Omental fat pad (tissue), 3 donors: ENCODE measurements at regions not wholly inside any gene's neighbourhood (a gene's known extent, or its start where the extent isn't known, plus 50 kb on each side); places are given as distances from the start of the nearest gene placed in this dataset.
"Not testable (repeated sequence)": the region's sequence is repeated elsewhere in the genome, so short reads cannot be mapped to it uniquely, and the experiment has no call there.

Experiments
- ATAC-seq: fragments of 150-250 bp; one replicate; pipeline ENCODE4 v1.9.1; 2016; ENCODE audit warnings: mild to moderate bottlenecking, moderate library complexity; ENCODE audit not compliant: low FRiP score
- DNase-seq: peaks from one replicate; pipeline ENCODE4 v3.0.0-alpha.2; 2019; ENCODE audit warnings: low spot score
- TF ChIP-seq, protein P1 (sequence below), 3 donors: fragments of 450-650 bp; IDR thresholded peaks; one replicate each; pipeline ENCODE4 v1.5.1; 2016 to 2017; ENCODE audit warnings: antibody characterized with exemption in 3 of 3, mild to moderate bottlenecking in 3 of 3, moderate library complexity in 2 of 3

- ATAC-seq = no peak
- no peak for DNase-seq
- TF ChIP-seq, protein P1, sequence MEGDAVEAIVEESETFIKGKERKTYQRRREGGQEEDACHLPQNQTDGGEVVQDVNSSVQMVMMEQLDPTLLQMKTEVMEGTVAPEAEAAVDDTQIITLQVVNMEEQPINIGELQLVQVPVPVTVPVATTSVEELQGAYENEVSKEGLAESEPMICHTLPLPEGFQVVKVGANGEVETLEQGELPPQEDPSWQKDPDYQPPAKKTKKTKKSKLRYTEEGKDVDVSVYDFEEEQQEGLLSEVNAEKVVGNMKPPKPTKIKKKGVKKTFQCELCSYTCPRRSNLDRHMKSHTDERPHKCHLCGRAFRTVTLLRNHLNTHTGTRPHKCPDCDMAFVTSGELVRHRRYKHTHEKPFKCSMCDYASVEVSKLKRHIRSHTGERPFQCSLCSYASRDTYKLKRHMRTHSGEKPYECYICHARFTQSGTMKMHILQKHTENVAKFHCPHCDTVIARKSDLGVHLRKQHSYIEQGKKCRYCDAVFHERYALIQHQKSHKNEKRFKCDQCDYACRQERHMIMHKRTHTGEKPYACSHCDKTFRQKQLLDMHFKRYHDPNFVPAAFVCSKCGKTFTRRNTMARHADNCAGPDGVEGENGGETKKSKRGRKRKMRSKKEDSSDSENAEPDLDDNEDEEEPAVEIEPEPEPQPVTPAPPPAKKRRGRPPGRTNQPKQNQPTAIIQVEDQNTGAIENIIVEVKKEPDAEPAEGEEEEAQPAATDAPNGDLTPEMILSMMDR (IDR thresholded peaks at IDR 0.05) = no peak
These were observed 414.1 kb upstream of the STXBP6 start for GRCh38 chr14:25464078-25464477.

DNA sequence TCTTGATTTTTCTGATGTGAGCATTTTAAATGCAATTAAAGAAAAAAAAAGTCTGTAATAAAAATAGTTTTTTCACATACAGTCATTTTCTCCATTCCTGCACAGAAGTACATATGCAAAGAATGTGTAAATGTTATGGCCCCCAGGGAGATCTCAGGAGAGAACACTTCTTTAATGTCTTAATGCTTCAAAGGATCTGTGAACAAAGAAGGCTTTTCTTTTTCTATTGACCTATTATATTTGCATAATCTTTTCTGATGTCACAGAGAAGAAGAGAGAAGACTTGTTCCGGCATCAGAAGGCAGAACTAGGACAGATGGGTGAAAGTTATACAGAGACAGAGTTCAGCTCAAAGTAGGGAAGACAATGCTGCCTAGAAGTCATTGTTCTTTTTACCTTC is 413.5 kb upstream of the STXBP6 start:
- ATAC-seq = no peak
- no peak for DNase-seq
- TF ChIP-seq, protein P1 (IDR thresholded peaks at IDR 0.05) = no peak

GRCh38 chr14:25461780-25462179 is 411.8 kb upstream of the STXBP6 start:
- ATAC-seq = no peak

GRCh38 chr14:25444381-25444780 is 394.4 kb upstream of the STXBP6 start:
- TF ChIP-seq, protein P1 (IDR thresholded peaks at IDR 0.05) = no peak
- ATAC-seq = no peak
- no peak for DNase-seq

More at GRCh38 chr14:25461780-25462179, 411.8 kb upstream of the STXBP6 start:
- DNase-seq = no peak
- TF ChIP-seq, protein P1 (IDR thresholded peaks at IDR 0.05) = no peak

- not testable (repeated sequence) for DNase-seq, ATAC-seq
These were observed 390.4 kb upstream of the STXBP6 start for GRCh38 chr14:25440382-25440781.

GRCh38 chr14:25436906-25437305 is 387.0 kb upstream of the STXBP6 start:
- ATAC-seq = no peak
- DNase-seq = no peak
- TF ChIP-seq, protein P1 (IDR thresholded peaks at IDR 0.05) = no peak

GRCh38 chr14:25436288-25436875 is 386.4 kb upstream of the STXBP6 start:
- TF ChIP-seq, protein P1 (IDR thresholded peaks at IDR 0.05) = no peak
- DNase-seq (no peak), ATAC-seq (no peak)
